Thyroid gland (tissue), 4 donors: ENCODE measurements at regions not wholly inside any gene's neighbourhood (a gene's known extent, or its start where the extent isn't known, plus 50 kb on each side); places are given as distances from the start of the nearest gene placed in this dataset.
"Not testable (repeated sequence)": the region's sequence is repeated elsewhere in the genome, so short reads cannot be mapped to it uniquely, and the experiment has no call there.

Source experiments
- DNase-seq, 2 donors: peaks; one replicate each; pipeline ENCODE4 v3.0.0-alpha.2; 2019
- H3K27ac ChIP-seq, 3 donors: fragments of 200-600 bp; sonication (generic); 1 replicate in 2 of 3; 2 replicates in 1 of 3; pipeline ENCODE4 v1.5.1; 2016 to 2019; ENCODE audit warnings: mild to moderate bottlenecking in 1 of 3, moderate library complexity in 1 of 3
- H3K27me3 ChIP-seq: fragments of 200-600 bp; sonication (generic); one replicate; pipeline ENCODE4 v1.5.1; 2019
- H3K36me3 ChIP-seq, 2 donors: fragments of 200-600 bp; sonication (generic); one replicate each; pipeline ENCODE4 v1.5.1; 2016 to 2019
- H3K4me1 ChIP-seq, 2 donors: fragments of 200-600 bp; sonication (generic); one replicate each; pipeline ENCODE4 v1.5.1; 2017 to 2019
- H3K4me3 ChIP-seq, 3 donors: fragments of 200-600 bp; sonication (generic); replicated peaks in 1 of 3; 1 replicate in 2 of 3; 2 replicates in 1 of 3; pipeline ENCODE4 v1.5.1; 2016; ENCODE audit warnings: mild to moderate bottlenecking in 1 of 3
- H3K9me3 ChIP-seq: fragments of 200-600 bp; sonication (generic); one replicate; pipeline ENCODE4 v1.5.1; 2017
- CTCF ChIP-seq, 6 experiments: fragments of 200-600 bp in 3 of 6; fragments of 450-650 bp in 3 of 6; sonication (generic) in 3 of 6; IDR thresholded peaks; one replicate each; pipeline ENCODE4 v1.5.1; 2016 to 2019; ENCODE audit warnings: antibody characterized with exemption in 6 of 6, mild to moderate bottlenecking in 2 of 6, inconsistent platforms in 1 of 6, moderate library complexity in 1 of 6
- POLR2A ChIP-seq, 2 donors: fragments of 450-650 bp; IDR thresholded peaks; one replicate each; pipeline ENCODE4 v1.6.1; 2017; ENCODE audit warnings: antibody characterized with exemption in 2 of 2, mild to moderate bottlenecking in 2 of 2, moderate library complexity in 1 of 2
- WGBS, 2 donors: methylation state at CpG; one replicate each; pipeline ENCODE4 v1.1.5; 2017; 5-methylcytosine and 5-hydroxymethylcytosine counted together
- intact Hi-C: fragments of 100-400 bp; cut with DNase I; formaldehyde crosslinking; loops from one replicate; pipeline ENCODE4 v1.15.1; 2023

GRCh38 chr3:29026286-29026685 lies 254.6 kb upstream of the RBMS3 start:
- Histone ChIP-seq H3K4me3 (no peak overlapping the region), H3K9me3 (no peaks in the 10 kb centered on the region), H3K27me3 (no peaks in the 10 kb centered on the region), H3K27ac (no peak overlapping the region), H3K4me1 (no peaks in the 10 kb centered on the region), H3K36me3 (no peaks in the 10 kb centered on the region)
- intact Hi-C loops: no loop called here
- no peak for DNase-seq
- no peak for TF ChIP-seq POLR2A (IDR thresholded peaks at IDR 0.05)
- no peak for TF ChIP-seq CTCF (IDR thresholded peaks at IDR 0.05)
- WGBS, 2 donors: 86 to 89% methylated on average over 2 of the region's 2 CpGs

- intact Hi-C loops: no loop called here
- TF ChIP-seq POLR2A (IDR thresholded peaks at IDR 0.05) (no peak), CTCF (IDR thresholded peaks at IDR 0.05) (no peak)
- Histone ChIP-seq H3K4me1 (no peaks in the 10 kb centered on the region), H3K27me3 (no peaks in the 10 kb centered on the region), H3K9me3 (no peaks in the 10 kb centered on the region), H3K36me3 (no peaks in the 10 kb centered on the region), H3K27ac (no peak overlapping the region), H3K4me3 (no peak overlapping the region)
- DNase-seq: no peak
- WGBS, 2 donors: 89 to 95% methylated on average over 3 of the region's 3 CpGs
Measured at GRCh38 chr3:29026959-29027358, 253.9 kb upstream of the RBMS3 start.

GRCh38 chr3:29031175-29031574 lies 249.7 kb upstream of the RBMS3 start:
- H3K36me3 ChIP-seq, H3K4me1 ChIP-seq, H3K27ac ChIP-seq, H3K4me3 ChIP-seq, intact Hi-C loops, H3K27me3 ChIP-seq, H3K9me3 ChIP-seq, DNase-seq: not testable (repeated sequence)
- 89 to 93% methylated on average over 2 of the region's 2 CpGs for WGBS, 2 donors

DNA sequence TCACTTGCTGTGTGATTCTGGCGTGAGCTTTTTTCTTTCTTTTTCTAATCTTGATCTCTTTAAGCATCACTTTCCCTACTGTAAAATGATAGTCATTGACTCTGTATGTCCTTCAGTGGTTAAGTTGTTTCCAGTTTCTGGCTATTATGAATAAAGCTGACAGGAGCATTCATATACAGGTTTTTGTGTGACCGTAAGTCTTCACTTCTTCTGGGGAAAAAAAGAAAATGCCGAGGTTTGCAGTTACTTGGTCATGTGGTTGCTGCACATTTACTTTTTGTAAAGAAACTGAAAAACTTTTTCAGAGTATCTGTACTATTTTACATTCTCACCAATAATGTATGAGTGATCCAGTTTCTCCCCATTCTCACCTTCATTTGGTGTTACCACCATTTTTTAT lies 247.4 kb upstream of the RBMS3 start:
- DNase-seq: no peak
- WGBS, 2 donors: 95 to 98% methylated on average over 3 of the region's 3 CpGs
- no peaks in the 10 kb centered on the region for H3K4me1 ChIP-seq
- intact Hi-C loops: no loop called here
- no peaks in the 10 kb centered on the region for H3K27me3 ChIP-seq
- H3K9me3 ChIP-seq: no peaks in the 10 kb centered on the region
- no peak overlapping the region for H3K27ac ChIP-seq
- H3K36me3 ChIP-seq: no peaks in the 10 kb centered on the region
- no peak overlapping the region for H3K4me3 ChIP-seq
- TF ChIP-seq POLR2A (IDR thresholded peaks at IDR 0.05): no peak
- no peak for TF ChIP-seq CTCF (IDR thresholded peaks at IDR 0.05)

- Histone ChIP-seq H3K9me3 (no peaks in the 10 kb centered on the region), H3K36me3 (no peaks in the 10 kb centered on the region), H3K4me1 (no peaks in the 10 kb centered on the region), H3K27me3 (no peaks in the 10 kb centered on the region), H3K4me3 (no peak overlapping the region), H3K27ac (no peak overlapping the region)
- 76 to 78% methylated on average over 2 of the region's 2 CpGs for WGBS, 2 donors
- TF ChIP-seq POLR2A (IDR thresholded peaks at IDR 0.05): no peak
- TF ChIP-seq CTCF (IDR thresholded peaks at IDR 0.05): no peak
- no peak for DNase-seq
- intact Hi-C loops: no loop called here
Measured at GRCh38 chr3:29050155-29050554, 230.7 kb upstream of the RBMS3 start.

DNA sequence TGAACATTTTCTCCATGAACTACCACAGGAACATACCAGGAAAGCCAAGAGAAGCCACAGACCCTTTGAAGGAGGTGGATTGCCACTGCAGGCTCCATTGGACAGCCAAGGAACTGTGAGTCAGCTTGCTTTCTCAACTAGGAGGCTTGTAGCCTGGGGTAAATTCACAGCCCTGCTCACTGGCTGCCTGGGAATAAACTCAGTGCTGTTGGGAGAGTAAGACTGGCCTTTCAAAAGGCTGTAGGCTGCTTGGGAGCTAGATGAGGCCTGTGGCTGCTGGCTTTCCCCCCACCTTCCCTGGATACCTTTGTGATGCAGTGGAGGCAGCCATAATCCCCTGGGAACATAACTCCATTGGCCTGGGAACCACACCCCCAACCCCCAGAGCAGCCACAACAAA lies 223.5 kb upstream of the RBMS3 start:
- H3K4me1 ChIP-seq: no peaks in the 10 kb centered on the region
- no peak overlapping the region for H3K27ac ChIP-seq
- no peak for DNase-seq
- no peaks in the 10 kb centered on the region for H3K27me3 ChIP-seq
- no peak overlapping the region for H3K4me3 ChIP-seq
- TF ChIP-seq CTCF (IDR thresholded peaks at IDR 0.05): no peak
- TF ChIP-seq POLR2A (IDR thresholded peaks at IDR 0.05): no peak
- intact Hi-C loops: no loop called here
- H3K9me3 ChIP-seq: no peaks in the 10 kb centered on the region
- H3K36me3 ChIP-seq: no peaks in the 10 kb centered on the region
